NCI-H187 (cell line): ENCODE measurements at regions not wholly inside any gene's neighbourhood (a gene's known extent, or its start where the extent isn't known, plus 50 kb on each side); places are given as distances from the start of the nearest gene placed in this dataset.
"Not testable (repeated sequence)": the region's sequence is repeated elsewhere in the genome, so short reads cannot be mapped to it uniquely, and the experiment has no call there.

Experiments used
- DNase-seq, 2 experiments: peaks; one replicate each; lab custom pipeline; 2025; lab: John Stamatoyannopoulos, UW

- DNase-seq: no peak
These were observed 90.4 kb upstream of the CHD1 start for GRCh38 chr5:99019254-99019653.

GRCh38 chr5:99010294-99010693, 81.5 kb upstream of the CHD1 start:
- DNase-seq: no peak

- not testable (repeated sequence) for DNase-seq
These were observed 79.2 kb upstream of the CHD1 start for GRCh38 chr5:99008009-99008408.

- DNase-seq: no peak
These were observed 76.7 kb upstream of the CHD1 start for GRCh38 chr5:99005506-99005905.

- DNase-seq: no peak
These were observed 76.2 kb upstream of the CHD1 start for GRCh38 chr5:99004960-99005359.

GRCh38 chr5:99000876-99001275, 72.1 kb upstream of the CHD1 start:
- no peak for DNase-seq

- no peak for DNase-seq
These were observed 71.4 kb upstream of the CHD1 start for GRCh38 chr5:99000221-99000620.

GRCh38 chr5:98999631-99000030, 70.8 kb upstream of the CHD1 start:
- DNase-seq: no peak

- DNase-seq: no peak
These were observed 68.2 kb upstream of the CHD1 start for GRCh38 chr5:98997000-98997399.

GRCh38 chr5:98994611-98995010, 65.8 kb upstream of the CHD1 start:
- no peak for DNase-seq

- no peak for DNase-seq
These were observed 64.7 kb upstream of the CHD1 start for GRCh38 chr5:98993512-98993911.

- DNase-seq: no peak
These were observed 63.7 kb upstream of the CHD1 start for GRCh38 chr5:98992552-98992951.

- no peak for DNase-seq
These were observed 60.9 kb upstream of the CHD1 start for GRCh38 chr5:98989727-98990126.

- no peak for DNase-seq
These were observed 57.8 kb upstream of the CHD1 start for GRCh38 chr5:98986587-98986986.

- DNase-seq: no peak
These were observed 54.1 kb upstream of the CHD1 start for GRCh38 chr5:98982880-98983279.
